HCT116 (cell line): ENCODE measurements at regions not wholly inside any gene's neighbourhood (a gene's known extent, or its start where the extent isn't known, plus 50 kb on each side); places are given as distances from the start of the nearest gene placed in this dataset.

Source experiments
- ATAC-seq: fragments of 200-7000 bp; cut with Tn5 transposase; 2 replicates; pipeline ENCODE4 v1.9.1; 2020; ENCODE audit warnings: mild to moderate bottlenecking, moderate library complexity
- BruUV-seq: library from RNA; stranded (reverse); fragments of 400-500 nt; replicated peaks from 2 replicates; lab custom pipeline; 2021; lab: Mats Ljungman, UMichigan
- CTCF ChIA-PET: fragments of 300-600 bp; sonication (Branson Sonifier 250); formaldehyde crosslinking; loops from one replicate; lab custom pipeline; 2021; ENCODE audit warnings: antibody characterized with exemption; lab: Charles Lee
- POLR2A ChIA-PET: fragments of 300-600, 350-600 bp; sonication (Branson Sonifier 250); formaldehyde crosslinking; loops from one replicate; lab custom pipeline; 2021; ENCODE audit warnings: antibody characterized with exemption; lab: Charles Lee
- RAD21 ChIA-PET, 2 experiments: fragments of 300-600 bp; sonication (Branson Sonifier 250); formaldehyde crosslinking; loops; one replicate each; lab custom pipeline; 2023; ENCODE audit warnings: low total read pairs in 2 of 2; ENCODE audit not compliant: uncharacterized antibody in 2 of 2, unreplicated experiment in 2 of 2, low non-redundant PET in 1 of 2; lab: Charles Lee
- DNase-seq: peaks from one replicate; pipeline ENCODE4 v3.0.0-alpha.2; 2010; ENCODE audit warnings: low read depth, low spot score
- H2AFZ ChIP-seq: fragments of 200-600 bp; shearing (Covaris generic), sonication (generic); 2 replicates; pipeline ENCODE4 v1.6.1; 2017; ENCODE audit warnings: low read depth, mixed run types, mixed read lengths, antibody characterized with exemption, low read length; ENCODE audit not compliant: poor library complexity, severe bottlenecking
- H3K27ac ChIP-seq: 2 replicates; pipeline ENCODE4 v1.5.1; 2012; ENCODE audit warnings: low read depth, low read length
- H3K27me3 ChIP-seq: fragments of 200-600 bp; sonication (generic); 2 replicates; pipeline ENCODE4 v1.6.1; 2016; ENCODE audit warnings: mixed run types, low read length, mixed read lengths; ENCODE audit not compliant: insufficient read depth
- H3K36me3 ChIP-seq, 2 experiments: fragments of 200-500 bp in 1 of 2; fragments of 200-600 bp in 1 of 2; sonication (Bioruptor generic) in 1 of 2; sonication (generic) in 1 of 2; 2 replicates each; pipeline versions ENCODE4 v1.5.1 to v1.6.1; 2014 to 2016; ENCODE audit warnings: low read length in 2 of 2, inconsistent platforms in 1 of 2, mixed read lengths in 1 of 2, mixed run types in 1 of 2; ENCODE audit not compliant: insufficient read depth in 2 of 2, control insufficient read depth in 1 of 2
- H3K4me1 ChIP-seq, 2 experiments: fragments of 200-600 bp in 1 of 2; sonication (generic) in 1 of 2; 2 replicates each; pipeline versions ENCODE4 v1.5.1 to v1.6.1; 2012 to 2017; ENCODE audit warnings: low read length in 2 of 2, inconsistent platforms in 1 of 2, mild to moderate bottlenecking in 1 of 2, mixed read lengths in 1 of 2, mixed run types in 1 of 2, moderate library complexity in 1 of 2; ENCODE audit not compliant: insufficient read depth in 2 of 2, control insufficient read depth in 1 of 2
- H3K4me2 ChIP-seq: fragments of 200-600 bp; sonication (generic); 2 replicates; pipeline ENCODE4 v1.6.1; 2017; ENCODE audit warnings: mixed run types, low read length, mixed read lengths
- H3K4me3 ChIP-seq, 2 experiments: fragments of 200-600 bp in 1 of 2; sonication (generic) in 1 of 2; replicated peaks in 1 of 2; 2 replicates each; pipeline ENCODE4 v1.5.1; 2011 to 2016; ENCODE audit warnings: low read length in 2 of 2, control low read depth in 1 of 2, low read depth in 1 of 2, mild to moderate bottlenecking in 1 of 2, mixed read lengths in 1 of 2, mixed run types in 1 of 2
- H3K79me2 ChIP-seq: fragments of 200-600 bp; sonication (generic); 2 replicates; pipeline ENCODE4 v1.6.1; 2017; ENCODE audit warnings: mild to moderate bottlenecking, mixed run types, low read length, moderate library complexity, mixed read lengths; ENCODE audit not compliant: insufficient read depth
- H3K9ac ChIP-seq: fragments of 200-600 bp; sonication (generic); 2 replicates; pipeline ENCODE4 v1.6.1; 2016; ENCODE audit warnings: low read length, mixed read lengths
- H3K9me2 ChIP-seq: fragments of 200-600 bp; sonication (generic), shearing (Covaris generic); 2 replicates; pipeline ENCODE4 v1.6.1; 2017; ENCODE audit warnings: mixed run types, mild to moderate bottlenecking, moderate library complexity; ENCODE audit not compliant: insufficient read depth
- H3K9me3 ChIP-seq, 2 experiments: fragments of 200-500 bp in 1 of 2; fragments of 200-600 bp in 1 of 2; sonication (Bioruptor generic) in 1 of 2; sonication (generic) in 1 of 2; 2 replicates each; pipeline ENCODE4 v1.6.1; 2014 to 2017; ENCODE audit warnings: low read length in 2 of 2, mixed read lengths in 2 of 2, inconsistent platforms in 1 of 2, low read depth in 1 of 2, mild to moderate bottlenecking in 1 of 2, mixed run types in 1 of 2, moderate library complexity in 1 of 2; ENCODE audit not compliant: control insufficient read depth in 1 of 2, insufficient read depth in 1 of 2
- H4K20me1 ChIP-seq: fragments of 200-600 bp; sonication (generic), shearing (Covaris generic); 2 replicates; pipeline ENCODE4 v1.6.1; 2017; ENCODE audit warnings: mixed run types, mild to moderate bottlenecking, moderate library complexity; ENCODE audit not compliant: insufficient read depth
- EGR1 ChIP-seq: IDR thresholded peaks from 2 replicates; pipeline ENCODE4 v1.6.1; 2012; ENCODE audit warnings: low read depth
- ELF1 ChIP-seq: IDR thresholded peaks from 2 replicates; pipeline ENCODE4 v1.6.1; 2012; ENCODE audit warnings: low read depth, borderline replicate concordance
- EZH2 ChIP-seq: fragments of 200-600 bp; sonication (generic); IDR thresholded peaks from 2 replicates; pipeline ENCODE4 v1.6.1; 2017; ENCODE audit warnings: antibody characterized with exemption, mixed run types
- FOSL1 ChIP-seq: IDR thresholded peaks from 2 replicates; pipeline ENCODE4 v1.6.1; 2012; ENCODE audit warnings: low read depth
- POLR2A ChIP-seq: IDR thresholded peaks from 2 replicates; pipeline ENCODE4 v1.7.0; 2011; ENCODE audit warnings: borderline replicate concordance; ENCODE audit not compliant: insufficient read depth, insufficient read length; ENCODE audit errors: extremely low read depth
- POLR2AphosphoS5 ChIP-seq: IDR thresholded peaks from 2 replicates; pipeline ENCODE4 v1.6.1; 2011; ENCODE audit warnings: mild to moderate bottlenecking, low read depth, low read length, moderate library complexity
- RAD21 ChIP-seq: IDR thresholded peaks from 2 replicates; pipeline ENCODE4 v1.6.1; 2012; ENCODE audit warnings: low read depth, mild to moderate bottlenecking
- SRF ChIP-seq: IDR thresholded peaks from 2 replicates; pipeline ENCODE4 v1.6.1; 2012; ENCODE audit warnings: low read depth
- ZNF274 ChIP-seq: fragments of 200-500 bp; sonication (Bioruptor generic); IDR thresholded peaks from 2 replicates; pipeline ENCODE4 v1.6.1; 2014; ENCODE audit warnings: mild to moderate bottlenecking, low read depth, low read length, inconsistent platforms
- intact Hi-C: fragments of 100-400 bp; cut with micrococcal nuclease; formaldehyde crosslinking; loops from 2 replicates; pipeline ENCODE4 v1.10.0; 2022
- TF ChIP-seq, protein P1 (sequence below): IDR thresholded peaks from 2 replicates; pipeline ENCODE4 v1.6.1; 2012
- TF ChIP-seq, protein P2 (sequence below): IDR thresholded peaks from 2 replicates; pipeline ENCODE4 v1.6.1; 2012; ENCODE audit warnings: low read depth
- TF ChIP-seq, protein P3 (sequence below), 3 experiments: fragments of 200-600 bp in 1 of 3; sonication (generic) in 1 of 3; IDR thresholded peaks in 2 of 3; conservative IDR thresholded peaks in 1 of 3; 2 replicates each; pipeline ENCODE4 v1.5.1; 2012 to 2017; ENCODE audit warnings: low read depth in 2 of 3, low read length in 2 of 3, antibody characterized with exemption in 1 of 3, borderline replicate concordance in 1 of 3, control low read depth in 1 of 3, mild to moderate bottlenecking in 1 of 3, mixed read lengths in 1 of 3, mixed run types in 1 of 3, moderate library complexity in 1 of 3; ENCODE audit not compliant: insufficient read depth in 1 of 3

DNA sequence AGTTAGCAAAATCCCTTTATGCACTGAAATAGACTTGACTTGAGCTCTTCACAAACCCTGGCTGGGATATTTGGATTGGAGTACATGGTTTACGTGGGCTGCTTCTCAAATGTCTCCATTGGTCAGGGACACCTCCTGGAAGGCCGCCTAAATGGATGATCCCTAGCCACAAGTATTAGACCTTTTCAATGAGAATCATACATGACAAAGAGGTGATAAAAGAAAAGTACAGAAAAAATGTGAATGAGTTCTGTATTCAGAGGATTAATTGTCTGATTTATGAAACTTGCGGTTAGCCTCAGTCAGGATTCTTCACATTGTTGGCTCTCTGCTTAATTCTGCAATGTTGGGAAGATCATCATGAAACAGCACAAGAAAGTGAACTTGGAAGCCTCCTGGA is 752.8 kb upstream of the ADAMTS16 start:
- Histone ChIP-seq H3K9me2 (no peaks in the 10 kb centered on the region), H3K9ac (no peak overlapping the region), H2AFZ (no peak overlapping the region), H3K79me2 (no peaks in the 10 kb centered on the region), H4K20me1 (no peaks in the 10 kb centered on the region), H3K4me1 (no peaks in the 10 kb centered on the region), H3K27ac (no peak overlapping the region), H3K9me3 (peaks cover 8 to 22% of the 10 kb centered on the region in 2 experiments; a peak in 3 of 4 replicates)
- intact Hi-C loops: no loop called here
- ATAC-seq: no peak
- RAD21 ChIA-PET: no interaction called here
- BruUV-seq: no TSS peak
- CTCF ChIA-PET: no interaction called here
- TF ChIP-seq ZNF274 (no peak), POLR2A (no peak), EZH2 (no peak), SRF (no peak), RAD21 (no peak), EGR1 (no peak), POLR2AphosphoS5 (no peak), FOSL1 (no peak), ELF1 (no peak)
- TF ChIP-seq, protein P1, sequence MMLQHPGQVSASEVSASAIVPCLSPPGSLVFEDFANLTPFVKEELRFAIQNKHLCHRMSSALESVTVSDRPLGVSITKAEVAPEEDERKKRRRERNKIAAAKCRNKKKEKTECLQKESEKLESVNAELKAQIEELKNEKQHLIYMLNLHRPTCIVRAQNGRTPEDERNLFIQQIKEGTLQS: no peak
- TF ChIP-seq, protein P2, sequence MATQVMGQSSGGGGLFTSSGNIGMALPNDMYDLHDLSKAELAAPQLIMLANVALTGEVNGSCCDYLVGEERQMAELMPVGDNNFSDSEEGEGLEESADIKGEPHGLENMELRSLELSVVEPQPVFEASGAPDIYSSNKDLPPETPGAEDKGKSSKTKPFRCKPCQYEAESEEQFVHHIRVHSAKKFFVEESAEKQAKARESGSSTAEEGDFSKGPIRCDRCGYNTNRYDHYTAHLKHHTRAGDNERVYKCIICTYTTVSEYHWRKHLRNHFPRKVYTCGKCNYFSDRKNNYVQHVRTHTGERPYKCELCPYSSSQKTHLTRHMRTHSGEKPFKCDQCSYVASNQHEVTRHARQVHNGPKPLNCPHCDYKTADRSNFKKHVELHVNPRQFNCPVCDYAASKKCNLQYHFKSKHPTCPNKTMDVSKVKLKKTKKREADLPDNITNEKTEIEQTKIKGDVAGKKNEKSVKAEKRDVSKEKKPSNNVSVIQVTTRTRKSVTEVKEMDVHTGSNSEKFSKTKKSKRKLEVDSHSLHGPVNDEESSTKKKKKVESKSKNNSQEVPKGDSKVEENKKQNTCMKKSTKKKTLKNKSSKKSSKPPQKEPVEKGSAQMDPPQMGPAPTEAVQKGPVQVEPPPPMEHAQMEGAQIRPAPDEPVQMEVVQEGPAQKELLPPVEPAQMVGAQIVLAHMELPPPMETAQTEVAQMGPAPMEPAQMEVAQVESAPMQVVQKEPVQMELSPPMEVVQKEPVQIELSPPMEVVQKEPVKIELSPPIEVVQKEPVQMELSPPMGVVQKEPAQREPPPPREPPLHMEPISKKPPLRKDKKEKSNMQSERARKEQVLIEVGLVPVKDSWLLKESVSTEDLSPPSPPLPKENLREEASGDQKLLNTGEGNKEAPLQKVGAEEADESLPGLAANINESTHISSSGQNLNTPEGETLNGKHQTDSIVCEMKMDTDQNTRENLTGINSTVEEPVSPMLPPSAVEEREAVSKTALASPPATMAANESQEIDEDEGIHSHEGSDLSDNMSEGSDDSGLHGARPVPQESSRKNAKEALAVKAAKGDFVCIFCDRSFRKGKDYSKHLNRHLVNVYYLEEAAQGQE: no peak
- TF ChIP-seq, protein P3, sequence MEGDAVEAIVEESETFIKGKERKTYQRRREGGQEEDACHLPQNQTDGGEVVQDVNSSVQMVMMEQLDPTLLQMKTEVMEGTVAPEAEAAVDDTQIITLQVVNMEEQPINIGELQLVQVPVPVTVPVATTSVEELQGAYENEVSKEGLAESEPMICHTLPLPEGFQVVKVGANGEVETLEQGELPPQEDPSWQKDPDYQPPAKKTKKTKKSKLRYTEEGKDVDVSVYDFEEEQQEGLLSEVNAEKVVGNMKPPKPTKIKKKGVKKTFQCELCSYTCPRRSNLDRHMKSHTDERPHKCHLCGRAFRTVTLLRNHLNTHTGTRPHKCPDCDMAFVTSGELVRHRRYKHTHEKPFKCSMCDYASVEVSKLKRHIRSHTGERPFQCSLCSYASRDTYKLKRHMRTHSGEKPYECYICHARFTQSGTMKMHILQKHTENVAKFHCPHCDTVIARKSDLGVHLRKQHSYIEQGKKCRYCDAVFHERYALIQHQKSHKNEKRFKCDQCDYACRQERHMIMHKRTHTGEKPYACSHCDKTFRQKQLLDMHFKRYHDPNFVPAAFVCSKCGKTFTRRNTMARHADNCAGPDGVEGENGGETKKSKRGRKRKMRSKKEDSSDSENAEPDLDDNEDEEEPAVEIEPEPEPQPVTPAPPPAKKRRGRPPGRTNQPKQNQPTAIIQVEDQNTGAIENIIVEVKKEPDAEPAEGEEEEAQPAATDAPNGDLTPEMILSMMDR (IDR thresholded peaks at IDR 0.05 in 2 of 3, conservative IDR thresholded peaks at IDR 0.05 in 1 of 3; ENCODE audit: borderline replicate concordance in 1 of 3, insufficient read depth in 1 of 3, low read depth in 2 of 3, low read length in 2 of 3): no peak
- TF ChIP-seq, all 23 proteins: peak for 0
- no peak for DNase-seq
- Histone ChIP-seq H3K27me3 (no peaks in the 10 kb centered on the region), H3K4me3 (no peak overlapping the region), H3K36me3 (no peaks in the 10 kb centered on the region), H3K4me2 (no peak overlapping the region)
- POLR2A ChIA-PET: no interaction called here
